HCT116 (cell line): ENCODE measurements at regions not wholly inside any gene's neighbourhood (a gene's known extent, or its start where the extent isn't known, plus 50 kb on each side); places are given as distances from the start of the nearest gene placed in this dataset.

Source experiments
- ATAC-seq: fragments of 200-7000 bp; cut with Tn5 transposase; 2 replicates; pipeline ENCODE4 v1.9.1; 2020; ENCODE audit warnings: mild to moderate bottlenecking, moderate library complexity
- BruUV-seq: library from RNA; stranded (reverse); fragments of 400-500 nt; replicated peaks from 2 replicates; lab custom pipeline; 2021; lab: Mats Ljungman, UMichigan
- CTCF ChIA-PET: fragments of 300-600 bp; sonication (Branson Sonifier 250); formaldehyde crosslinking; loops from one replicate; lab custom pipeline; 2021; ENCODE audit warnings: antibody characterized with exemption; lab: Charles Lee
- POLR2A ChIA-PET: fragments of 300-600, 350-600 bp; sonication (Branson Sonifier 250); formaldehyde crosslinking; loops from one replicate; lab custom pipeline; 2021; ENCODE audit warnings: antibody characterized with exemption; lab: Charles Lee
- RAD21 ChIA-PET, 2 experiments: fragments of 300-600 bp; sonication (Branson Sonifier 250); formaldehyde crosslinking; loops; one replicate each; lab custom pipeline; 2023; ENCODE audit warnings: low total read pairs in 2 of 2; ENCODE audit not compliant: uncharacterized antibody in 2 of 2, unreplicated experiment in 2 of 2, low non-redundant PET in 1 of 2; lab: Charles Lee
- DNase-seq: peaks from one replicate; pipeline ENCODE4 v3.0.0-alpha.2; 2010; ENCODE audit warnings: low read depth, low spot score
- H2AFZ ChIP-seq: fragments of 200-600 bp; shearing (Covaris generic), sonication (generic); 2 replicates; pipeline ENCODE4 v1.6.1; 2017; ENCODE audit warnings: low read depth, mixed run types, mixed read lengths, antibody characterized with exemption, low read length; ENCODE audit not compliant: poor library complexity, severe bottlenecking
- H3K27ac ChIP-seq: 2 replicates; pipeline ENCODE4 v1.5.1; 2012; ENCODE audit warnings: low read depth, low read length
- H3K27me3 ChIP-seq: fragments of 200-600 bp; sonication (generic); 2 replicates; pipeline ENCODE4 v1.6.1; 2016; ENCODE audit warnings: mixed run types, low read length, mixed read lengths; ENCODE audit not compliant: insufficient read depth
- H3K36me3 ChIP-seq, 2 experiments: fragments of 200-500 bp in 1 of 2; fragments of 200-600 bp in 1 of 2; sonication (Bioruptor generic) in 1 of 2; sonication (generic) in 1 of 2; 2 replicates each; pipeline versions ENCODE4 v1.5.1 to v1.6.1; 2014 to 2016; ENCODE audit warnings: low read length in 2 of 2, inconsistent platforms in 1 of 2, mixed read lengths in 1 of 2, mixed run types in 1 of 2; ENCODE audit not compliant: insufficient read depth in 2 of 2, control insufficient read depth in 1 of 2
- H3K4me1 ChIP-seq, 2 experiments: fragments of 200-600 bp in 1 of 2; sonication (generic) in 1 of 2; 2 replicates each; pipeline versions ENCODE4 v1.5.1 to v1.6.1; 2012 to 2017; ENCODE audit warnings: low read length in 2 of 2, inconsistent platforms in 1 of 2, mild to moderate bottlenecking in 1 of 2, mixed read lengths in 1 of 2, mixed run types in 1 of 2, moderate library complexity in 1 of 2; ENCODE audit not compliant: insufficient read depth in 2 of 2, control insufficient read depth in 1 of 2
- H3K4me2 ChIP-seq: fragments of 200-600 bp; sonication (generic); 2 replicates; pipeline ENCODE4 v1.6.1; 2017; ENCODE audit warnings: mixed run types, low read length, mixed read lengths
- H3K4me3 ChIP-seq, 2 experiments: fragments of 200-600 bp in 1 of 2; sonication (generic) in 1 of 2; replicated peaks in 1 of 2; 2 replicates each; pipeline ENCODE4 v1.5.1; 2011 to 2016; ENCODE audit warnings: low read length in 2 of 2, control low read depth in 1 of 2, low read depth in 1 of 2, mild to moderate bottlenecking in 1 of 2, mixed read lengths in 1 of 2, mixed run types in 1 of 2
- H3K79me2 ChIP-seq: fragments of 200-600 bp; sonication (generic); 2 replicates; pipeline ENCODE4 v1.6.1; 2017; ENCODE audit warnings: mild to moderate bottlenecking, mixed run types, low read length, moderate library complexity, mixed read lengths; ENCODE audit not compliant: insufficient read depth
- H3K9ac ChIP-seq: fragments of 200-600 bp; sonication (generic); 2 replicates; pipeline ENCODE4 v1.6.1; 2016; ENCODE audit warnings: low read length, mixed read lengths
- H3K9me2 ChIP-seq: fragments of 200-600 bp; sonication (generic), shearing (Covaris generic); 2 replicates; pipeline ENCODE4 v1.6.1; 2017; ENCODE audit warnings: mixed run types, mild to moderate bottlenecking, moderate library complexity; ENCODE audit not compliant: insufficient read depth
- H3K9me3 ChIP-seq, 2 experiments: fragments of 200-500 bp in 1 of 2; fragments of 200-600 bp in 1 of 2; sonication (Bioruptor generic) in 1 of 2; sonication (generic) in 1 of 2; 2 replicates each; pipeline ENCODE4 v1.6.1; 2014 to 2017; ENCODE audit warnings: low read length in 2 of 2, mixed read lengths in 2 of 2, inconsistent platforms in 1 of 2, low read depth in 1 of 2, mild to moderate bottlenecking in 1 of 2, mixed run types in 1 of 2, moderate library complexity in 1 of 2; ENCODE audit not compliant: control insufficient read depth in 1 of 2, insufficient read depth in 1 of 2
- H4K20me1 ChIP-seq: fragments of 200-600 bp; sonication (generic), shearing (Covaris generic); 2 replicates; pipeline ENCODE4 v1.6.1; 2017; ENCODE audit warnings: mixed run types, mild to moderate bottlenecking, moderate library complexity; ENCODE audit not compliant: insufficient read depth
- ATF3 ChIP-seq: IDR thresholded peaks from 2 replicates; pipeline ENCODE4 v1.6.1; 2012
- CBX3 ChIP-seq: IDR thresholded peaks from 2 replicates; pipeline ENCODE4 v1.6.1; 2012; ENCODE audit warnings: low read depth
- CEBPB ChIP-seq: IDR thresholded peaks from 2 replicates; pipeline ENCODE4 v1.6.1; 2012; ENCODE audit warnings: low read depth
- EGR1 ChIP-seq: IDR thresholded peaks from 2 replicates; pipeline ENCODE4 v1.6.1; 2012; ENCODE audit warnings: low read depth
- EZH2 ChIP-seq: fragments of 200-600 bp; sonication (generic); IDR thresholded peaks from 2 replicates; pipeline ENCODE4 v1.6.1; 2017; ENCODE audit warnings: antibody characterized with exemption, mixed run types
- FOSL1 ChIP-seq: IDR thresholded peaks from 2 replicates; pipeline ENCODE4 v1.6.1; 2012; ENCODE audit warnings: low read depth
- JUND ChIP-seq: IDR thresholded peaks from 2 replicates; pipeline ENCODE4 v1.6.1; 2012
- MAX ChIP-seq: IDR thresholded peaks from 2 replicates; pipeline ENCODE4 v1.6.1; 2012
- POLR2AphosphoS5 ChIP-seq: IDR thresholded peaks from 2 replicates; pipeline ENCODE4 v1.6.1; 2011; ENCODE audit warnings: mild to moderate bottlenecking, low read depth, low read length, moderate library complexity
- RAD21 ChIP-seq: IDR thresholded peaks from 2 replicates; pipeline ENCODE4 v1.6.1; 2012; ENCODE audit warnings: low read depth, mild to moderate bottlenecking
- REST ChIP-seq: IDR thresholded peaks from 2 replicates; pipeline ENCODE4 v1.6.1; 2012; ENCODE audit warnings: low read depth
- SIN3A ChIP-seq: IDR thresholded peaks from 2 replicates; pipeline ENCODE4 v1.6.1; 2012; ENCODE audit warnings: low read depth
- SP1 ChIP-seq: IDR thresholded peaks from 2 replicates; pipeline ENCODE4 v1.6.1; 2012; ENCODE audit warnings: low read depth
- TCF7L2 ChIP-seq: IDR thresholded peaks from 2 replicates; pipeline ENCODE4 v1.7.0; 2011; ENCODE audit warnings: borderline replicate concordance, inconsistent platforms; ENCODE audit not compliant: insufficient read depth, insufficient read length; ENCODE audit errors: extremely low read depth
- YY1 ChIP-seq: IDR thresholded peaks from 2 replicates; pipeline ENCODE4 v1.6.1; 2011; ENCODE audit warnings: low read length, low read depth, moderate library complexity, mild to moderate bottlenecking; ENCODE audit not compliant: insufficient replicate concordance; ENCODE audit errors: extremely low read depth
- ZFX ChIP-seq: fragments of 450-650 bp; IDR thresholded peaks from 2 replicates; pipeline ENCODE4 v1.6.1; 2017
- ZNF274 ChIP-seq: fragments of 200-500 bp; sonication (Bioruptor generic); IDR thresholded peaks from 2 replicates; pipeline ENCODE4 v1.6.1; 2014; ENCODE audit warnings: mild to moderate bottlenecking, low read depth, low read length, inconsistent platforms
- intact Hi-C: fragments of 100-400 bp; cut with micrococcal nuclease; formaldehyde crosslinking; loops from 2 replicates; pipeline ENCODE4 v1.10.0; 2022
- TF ChIP-seq, protein P1 (sequence below): IDR thresholded peaks from 2 replicates; pipeline ENCODE4 v1.6.1; 2011; ENCODE audit warnings: mild to moderate bottlenecking, low read length, moderate library complexity; ENCODE audit not compliant: insufficient replicate concordance; ENCODE audit errors: extremely low read depth

GRCh38 chr1:177669161-177669560, 300.7 kb downstream of the SEC16B start:
- DNase-seq = no peak
- RAD21 ChIA-PET = no interaction called here
- intact Hi-C loops = no loop called here

More at GRCh38 chr1:177669161-177669560, 300.7 kb downstream of the SEC16B start:
- Histone ChIP-seq H2AFZ (no peak overlapping the region), H3K4me3 (no peak overlapping the region), H3K27me3 (peaks cover 5% of the 10 kb centered on the region; the same call in 1 of the 2 replicates), H3K4me1 (no peaks in the 10 kb centered on the region), H3K27ac (no peak overlapping the region), H4K20me1 (no peaks in the 10 kb centered on the region), H3K36me3 (no peaks in the 10 kb centered on the region), H3K9ac (no peak overlapping the region), H3K79me2 (no peaks in the 10 kb centered on the region), H3K9me2 (no peaks in the 10 kb centered on the region), H3K4me2 (no peak overlapping the region)
- POLR2A ChIA-PET = no interaction called here
- CTCF ChIA-PET = no interaction called here
- no peak for ATAC-seq
- BruUV-seq = no TSS peak
- TF ChIP-seq ATF3 (no peak), YY1 (no peak), ZNF274 (no peak), REST (no peak), TCF7L2 (no peak), POLR2AphosphoS5 (no peak), CEBPB (no peak), FOSL1 (no peak), EGR1 (no peak), SP1 (no peak), RAD21 (no peak), JUND (no peak), SIN3A (no peak), MAX (no peak), EZH2 (no peak), CBX3 (no peak), ZFX (no peak)
- TF ChIP-seq, protein P1, sequence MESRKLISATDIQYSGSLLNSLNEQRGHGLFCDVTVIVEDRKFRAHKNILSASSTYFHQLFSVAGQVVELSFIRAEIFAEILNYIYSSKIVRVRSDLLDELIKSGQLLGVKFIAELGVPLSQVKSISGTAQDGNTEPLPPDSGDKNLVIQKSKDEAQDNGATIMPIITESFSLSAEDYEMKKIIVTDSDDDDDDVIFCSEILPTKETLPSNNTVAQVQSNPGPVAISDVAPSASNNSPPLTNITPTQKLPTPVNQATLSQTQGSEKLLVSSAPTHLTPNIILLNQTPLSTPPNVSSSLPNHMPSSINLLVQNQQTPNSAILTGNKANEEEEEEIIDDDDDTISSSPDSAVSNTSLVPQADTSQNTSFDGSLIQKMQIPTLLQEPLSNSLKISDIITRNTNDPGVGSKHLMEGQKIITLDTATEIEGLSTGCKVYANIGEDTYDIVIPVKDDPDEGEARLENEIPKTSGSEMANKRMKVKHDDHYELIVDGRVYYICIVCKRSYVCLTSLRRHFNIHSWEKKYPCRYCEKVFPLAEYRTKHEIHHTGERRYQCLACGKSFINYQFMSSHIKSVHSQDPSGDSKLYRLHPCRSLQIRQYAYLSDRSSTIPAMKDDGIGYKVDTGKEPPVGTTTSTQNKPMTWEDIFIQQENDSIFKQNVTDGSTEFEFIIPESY = no peak
- TF ChIP-seq, all 23 proteins: peak for 0
- no peaks in the 10 kb centered on the region for H3K9me3 ChIP-seq
